ENCODE measurements at regions not wholly inside any gene's neighbourhood (a gene's known extent, or its start where the extent isn't known, plus 50 kb on each side); places are given as distances from the start of the nearest gene placed in this dataset.

DNA sequence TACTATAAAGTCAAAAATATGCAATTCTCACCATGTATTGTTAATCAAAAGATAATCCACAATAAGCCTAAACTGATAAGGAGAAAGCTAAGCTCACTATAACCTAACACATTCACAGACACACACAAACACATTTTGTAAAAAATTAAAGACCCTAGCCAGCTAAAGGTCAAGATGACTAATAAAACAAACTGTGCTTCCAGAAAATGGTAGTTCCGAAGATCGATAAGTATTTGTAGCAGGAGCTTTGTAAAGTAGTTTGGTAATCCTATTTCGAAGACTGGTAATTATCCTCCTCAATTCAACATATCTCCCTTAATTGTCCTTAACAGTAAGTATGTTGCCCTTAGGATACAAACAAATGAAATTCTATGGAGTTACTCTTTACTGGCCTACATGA lies 62.9 kb upstream of the CHMP2B start:
- Histone ChIP-seq H3K4me3 (replicated peaks in 1 of 3; ENCODE audit: insufficient read depth in 1 of 3, low read depth in 2 of 3, low read length in 3 of 3) (no peak overlapping the region), H3K27ac (ENCODE audit: extremely low read length, insufficient read depth, low read length) (no peak overlapping the region), H3K27me3 (ENCODE audit: control insufficient read depth in 1 of 2, insufficient read depth in 2 of 2, low read length in 2 of 2) (no peaks in the 10 kb centered on the region), H3K4me2 (ENCODE audit: low read depth, low read length) (no peak overlapping the region), H3K79me2 (ENCODE audit: insufficient read depth, low read length) (no peaks in the 10 kb centered on the region), H2AFZ (ENCODE audit: low read length) (no peak overlapping the region), H3K9ac (ENCODE audit: insufficient read depth, low read depth, low read length) (no peak overlapping the region), H3K36me3 (replicated peaks in 1 of 2; ENCODE audit: control insufficient read depth in 1 of 2, insufficient read depth in 2 of 2, low read length in 2 of 2) (no peaks in the 10 kb centered on the region), H3K9me3 (ENCODE audit: low read length) (no peaks in the 10 kb centered on the region), H3K4me1 (ENCODE audit: insufficient read depth, low read length) (peaks cover 4% of the 10 kb centered on the region; the same call in 1 of the 2 replicates), H4K20me1 (ENCODE audit: insufficient read depth, low read length) (no peaks in the 10 kb centered on the region)
- in situ Hi-C loops (cut with HindIII; ENCODE audit: extremely low pct_ligation_motif_present, low pct_unique_long_range_greater_than_20kb) (loop anchor here (10.0 kb wide), 2 partner anchors 199 to 389 kb away; no protein-coding TSS in a partner anchor), intact Hi-C loops (cut with micrococcal nuclease; ENCODE audit: unreplicated experiment) (no loop called here)
- BruUV-seq (replicated peaks) = no TSS peak
- ATAC-seq (no peak), FAIRE-seq (no peak), DNase-seq (ENCODE audit: low spot score) (no peak)
- WGBS (ENCODE audit: low lambda C conversion rate) = 29% methylated on average over 3 of the region's 3 CpGs
- ChIA-PET CTCF (ENCODE audit: low intra/inter-chr PET ratio, low total read pairs) (no interaction called here), POLR2A (no interaction called here)
- TF ChIP-seq CC2D1A (CRISPR knock-in tag; IDR thresholded peaks at IDR 0.05) (no peak), YEATS2 (CRISPR knock-in tag; IDR thresholded peaks at IDR 0.05; ENCODE audit: borderline replicate concordance) (no peak), GATAD2A (CRISPR knock-in tag; IDR thresholded peaks at IDR 0.05) (0 out of 2 replicates have a peak, but pooled peaks have one; percentile 37), JUND (CRISPR knock-in tag; IDR thresholded peaks at IDR 0.05) (0 out of 2 replicates have a peak, but pooled peaks have one; percentile 37), NR2F1 (CRISPR knock-in tag; IDR thresholded peaks at IDR 0.05) (peak in 1 of 2 experiments; percentile 61; a peak in 2 of 4 replicates), GMEB1 (CRISPR knock-in tag; IDR thresholded peaks at IDR 0.05; ENCODE audit: borderline replicate concordance) (no peak), CBX2 (IDR thresholded peaks at IDR 0.05; ENCODE audit: low read depth, low read length) (no peak), CBX2 (CRISPR knock-in tag; IDR thresholded peaks at IDR 0.05; ENCODE audit: low read depth) (no peak), ZNF224 (CRISPR knock-in tag; IDR thresholded peaks at IDR 0.05) (no peak), ZC3H13 (CRISPR knock-in tag; IDR thresholded peaks at IDR 0.05) (no peak), PATZ1 (CRISPR knock-in tag; IDR thresholded peaks at IDR 0.05) (no peak), ZFP62 (CRISPR knock-in tag; IDR thresholded peaks at IDR 0.05) (no peak), KLF15 (CRISPR knock-in tag; IDR thresholded peaks at IDR 0.05; ENCODE audit: borderline replicate concordance) (no peak), ZNF569 (CRISPR knock-in tag; IDR thresholded peaks at IDR 0.05; ENCODE audit: borderline replicate concordance) (no peak), JARID2 (CRISPR knock-in tag; IDR thresholded peaks at IDR 0.05; ENCODE audit: insufficient replicate concordance) (no peak), NR2F6 (IDR thresholded peaks at IDR 0.05) (peak; percentile 52; the same call in 1 of the 2 replicates), NR2F6 (CRISPR knock-in tag; IDR thresholded peaks at IDR 0.05) (no peak)
- TF ChIP-seq, protein P1, sequence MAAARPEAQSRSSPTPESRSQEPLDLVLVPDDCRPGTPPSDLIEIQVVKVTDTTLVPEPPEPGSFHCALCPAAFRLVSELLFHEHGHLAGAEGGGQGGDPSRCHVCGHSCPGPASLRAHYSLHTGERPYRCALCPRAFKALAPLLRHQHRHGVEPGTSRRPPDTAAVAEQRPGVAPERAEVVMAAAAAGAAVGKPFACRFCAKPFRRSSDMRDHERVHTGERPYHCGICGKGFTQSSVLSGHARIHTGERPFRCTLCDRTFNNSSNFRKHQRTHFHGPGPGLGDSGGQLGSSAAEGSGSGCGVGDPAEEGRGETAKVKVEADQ (CRISPR knock-in tag; IDR thresholded peaks at IDR 0.05; ENCODE audit: borderline replicate concordance) = no peak
- TF ChIP-seq, protein P2, sequence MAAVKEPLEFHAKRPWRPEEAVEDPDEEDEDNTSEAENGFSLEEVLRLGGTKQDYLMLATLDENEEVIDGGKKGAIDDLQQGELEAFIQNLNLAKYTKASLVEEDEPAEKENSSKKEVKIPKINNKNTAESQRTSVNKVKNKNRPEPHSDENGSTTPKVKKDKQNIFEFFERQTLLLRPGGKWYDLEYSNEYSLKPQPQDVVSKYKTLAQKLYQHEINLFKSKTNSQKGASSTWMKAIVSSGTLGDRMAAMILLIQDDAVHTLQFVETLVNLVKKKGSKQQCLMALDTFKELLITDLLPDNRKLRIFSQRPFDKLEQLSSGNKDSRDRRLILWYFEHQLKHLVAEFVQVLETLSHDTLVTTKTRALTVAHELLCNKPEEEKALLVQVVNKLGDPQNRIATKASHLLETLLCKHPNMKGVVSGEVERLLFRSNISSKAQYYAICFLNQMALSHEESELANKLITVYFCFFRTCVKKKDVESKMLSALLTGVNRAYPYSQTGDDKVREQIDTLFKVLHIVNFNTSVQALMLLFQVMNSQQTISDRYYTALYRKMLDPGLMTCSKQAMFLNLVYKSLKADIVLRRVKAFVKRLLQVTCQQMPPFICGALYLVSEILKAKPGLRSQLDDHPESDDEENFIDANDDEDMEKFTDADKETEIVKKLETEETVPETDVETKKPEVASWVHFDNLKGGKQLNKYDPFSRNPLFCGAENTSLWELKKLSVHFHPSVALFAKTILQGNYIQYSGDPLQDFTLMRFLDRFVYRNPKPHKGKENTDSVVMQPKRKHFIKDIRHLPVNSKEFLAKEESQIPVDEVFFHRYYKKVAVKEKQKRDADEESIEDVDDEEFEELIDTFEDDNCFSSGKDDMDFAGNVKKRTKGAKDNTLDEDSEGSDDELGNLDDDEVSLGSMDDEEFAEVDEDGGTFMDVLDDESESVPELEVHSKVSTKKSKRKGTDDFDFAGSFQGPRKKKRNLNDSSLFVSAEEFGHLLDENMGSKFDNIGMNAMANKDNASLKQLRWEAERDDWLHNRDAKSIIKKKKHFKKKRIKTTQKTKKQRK (IDR thresholded peaks at IDR 0.05; ENCODE audit: low read length) = no peak
